Glutamatergic neuron (in vitro differentiated cells): ENCODE measurements at regions not wholly inside any gene's neighbourhood (a gene's known extent, or its start where the extent isn't known, plus 50 kb on each side); places are given as distances from the start of the nearest gene placed in this dataset.

Experiments
- DNase-seq: peaks from one replicate; pipeline ENCODE4 v3.0.0; 2022
- H3K27ac Mint-ChIP-seq: one replicate; pipeline ENCODE4 v1.8.0; 2020; ENCODE audit warnings: mild to moderate bottlenecking, mixed read lengths, inconsistent platforms; ENCODE audit not compliant: unreplicated experiment
- H3K27me3 Mint-ChIP-seq: one replicate; pipeline ENCODE4 v1.8.0; 2020; ENCODE audit warnings: mild to moderate bottlenecking, moderate library complexity, mixed read lengths, inconsistent platforms; ENCODE audit not compliant: unreplicated experiment
- H3K36me3 Mint-ChIP-seq: one replicate; pipeline ENCODE4 v1.8.0; 2020; ENCODE audit warnings: mild to moderate bottlenecking, mixed read lengths, inconsistent platforms; ENCODE audit not compliant: unreplicated experiment
- H3K4me1 Mint-ChIP-seq: one replicate; pipeline ENCODE4 v1.8.0; 2020; ENCODE audit warnings: mild to moderate bottlenecking, low read depth, mixed read lengths, inconsistent platforms; ENCODE audit not compliant: unreplicated experiment
- H3K4me3 Mint-ChIP-seq: one replicate; pipeline ENCODE4 v1.8.0; 2020; ENCODE audit warnings: mild to moderate bottlenecking, mixed read lengths, inconsistent platforms; ENCODE audit not compliant: unreplicated experiment
- H3K9me3 Mint-ChIP-seq: one replicate; pipeline ENCODE4 v1.8.0; 2020; ENCODE audit warnings: mild to moderate bottlenecking, moderate library complexity, mixed read lengths, inconsistent platforms; ENCODE audit not compliant: unreplicated experiment
- TF ChIP-seq, protein P1 (sequence below): fragments of 200-600 bp; sonication (generic); IDR thresholded peaks from one replicate; pipeline ENCODE4 v1.5.0; 2021; ENCODE audit not compliant: partially characterized antibody, unreplicated experiment

- Mint-ChIP-seq H3K4me1 (no peaks in the 10 kb centered on the region), H3K27ac (no peak overlapping the region), H3K9me3 (peaks cover 2% of the 10 kb centered on the region), H3K4me3 (no peak overlapping the region), H3K27me3 (no peaks in the 10 kb centered on the region), H3K36me3 (peaks cover 6% of the 10 kb centered on the region)
- DNase-seq, result no peak
- TF ChIP-seq, protein P1, sequence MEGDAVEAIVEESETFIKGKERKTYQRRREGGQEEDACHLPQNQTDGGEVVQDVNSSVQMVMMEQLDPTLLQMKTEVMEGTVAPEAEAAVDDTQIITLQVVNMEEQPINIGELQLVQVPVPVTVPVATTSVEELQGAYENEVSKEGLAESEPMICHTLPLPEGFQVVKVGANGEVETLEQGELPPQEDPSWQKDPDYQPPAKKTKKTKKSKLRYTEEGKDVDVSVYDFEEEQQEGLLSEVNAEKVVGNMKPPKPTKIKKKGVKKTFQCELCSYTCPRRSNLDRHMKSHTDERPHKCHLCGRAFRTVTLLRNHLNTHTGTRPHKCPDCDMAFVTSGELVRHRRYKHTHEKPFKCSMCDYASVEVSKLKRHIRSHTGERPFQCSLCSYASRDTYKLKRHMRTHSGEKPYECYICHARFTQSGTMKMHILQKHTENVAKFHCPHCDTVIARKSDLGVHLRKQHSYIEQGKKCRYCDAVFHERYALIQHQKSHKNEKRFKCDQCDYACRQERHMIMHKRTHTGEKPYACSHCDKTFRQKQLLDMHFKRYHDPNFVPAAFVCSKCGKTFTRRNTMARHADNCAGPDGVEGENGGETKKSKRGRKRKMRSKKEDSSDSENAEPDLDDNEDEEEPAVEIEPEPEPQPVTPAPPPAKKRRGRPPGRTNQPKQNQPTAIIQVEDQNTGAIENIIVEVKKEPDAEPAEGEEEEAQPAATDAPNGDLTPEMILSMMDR, result no peak
These were observed 220.8 kb upstream of the PLET1 start for GRCh38 chr11:112481431-112481830.

DNA sequence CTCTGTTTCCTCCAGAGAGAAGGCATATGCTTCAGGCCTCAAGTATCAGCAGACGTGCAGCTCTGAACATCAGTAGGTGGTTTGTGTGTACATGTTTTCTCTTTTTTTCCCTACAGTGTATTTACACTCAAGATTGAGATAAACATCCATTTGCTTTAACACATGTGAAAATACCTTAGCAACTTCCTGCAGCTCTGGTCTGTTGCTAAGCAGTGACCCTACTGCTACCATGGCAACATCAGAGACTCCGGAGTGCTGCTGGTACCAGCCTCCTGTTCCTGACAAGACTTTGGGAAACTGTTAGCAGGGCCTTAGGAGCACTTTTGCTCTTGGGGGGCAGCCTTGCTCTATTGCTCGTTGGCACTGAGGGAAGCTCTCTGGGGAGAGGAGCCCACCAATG, 221.2 kb upstream of the PLET1 start:
- Mint-ChIP-seq H3K27me3 (no peaks in the 10 kb centered on the region), H3K36me3 (peaks cover 6% of the 10 kb centered on the region), H3K9me3 (peaks cover 2% of the 10 kb centered on the region), H3K4me1 (no peaks in the 10 kb centered on the region), H3K27ac (no peak overlapping the region), H3K4me3 (no peak overlapping the region)
- TF ChIP-seq, protein P1, result no peak
- no peak for DNase-seq

- peaks cover 2% of the 10 kb centered on the region for H3K9me3 Mint-ChIP-seq
- no peaks in the 10 kb centered on the region for H3K27me3 Mint-ChIP-seq
- TF ChIP-seq, protein P1, result no peak
- H3K27ac Mint-ChIP-seq, result no peak overlapping the region
- DNase-seq, result no peak
- H3K4me1 Mint-ChIP-seq, result no peaks in the 10 kb centered on the region
- peaks cover 6% of the 10 kb centered on the region for H3K36me3 Mint-ChIP-seq
- H3K4me3 Mint-ChIP-seq, result no peak overlapping the region
These were observed 224.6 kb upstream of the PLET1 start for GRCh38 chr11:112485280-112485679.

DNA sequence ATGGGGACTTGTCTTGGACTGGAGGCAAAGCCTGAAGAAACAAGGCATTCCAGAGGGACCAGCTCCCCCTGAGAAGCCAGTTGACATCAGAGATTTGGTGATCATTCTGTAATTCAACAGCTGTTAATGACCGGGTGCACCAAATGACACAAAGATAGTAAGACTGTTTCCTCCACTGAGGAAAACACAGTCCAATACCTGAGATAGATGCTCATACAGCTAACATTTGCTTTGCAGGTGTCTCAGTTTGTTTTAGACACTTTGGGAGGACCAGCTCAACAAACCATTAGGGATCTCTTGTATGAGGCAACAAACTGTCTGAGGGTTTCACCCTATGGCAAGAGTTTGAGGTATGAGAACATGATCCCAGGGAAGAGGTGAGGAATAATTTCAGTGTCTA, 237.2 kb upstream of the PLET1 start:
- TF ChIP-seq, protein P1, result no peak
- Mint-ChIP-seq H3K27me3 (no peaks in the 10 kb centered on the region), H3K4me3 (no peak overlapping the region), H3K9me3 (no peaks in the 10 kb centered on the region), H3K27ac (no peak overlapping the region), H3K36me3 (no peaks in the 10 kb centered on the region), H3K4me1 (no peaks in the 10 kb centered on the region)
- DNase-seq, result no peak

GRCh38 chr11:112498701-112499100, 238.0 kb upstream of the PLET1 start:
- Mint-ChIP-seq H3K27me3 (no peaks in the 10 kb centered on the region), H3K4me3 (no peak overlapping the region), H3K9me3 (no peaks in the 10 kb centered on the region), H3K4me1 (no peaks in the 10 kb centered on the region), H3K27ac (no peak overlapping the region), H3K36me3 (no peaks in the 10 kb centered on the region)
- no peak for DNase-seq
- TF ChIP-seq, protein P1, result no peak
